Right lobe of liver (tissue), 6 donors: ENCODE measurements at regions not wholly inside any gene's neighbourhood (a gene's known extent, or its start where the extent isn't known, plus 50 kb on each side); places are given as distances from the start of the nearest gene placed in this dataset.

Source experiments
- ATAC-seq, 4 donors: fragments of 200-7000 bp; cut with Tn5 transposase; one replicate each; pipeline ENCODE4 v1.9.1; 2020; ENCODE audit warnings: mild to moderate bottlenecking in 4 of 4, moderate library complexity in 4 of 4
- DNase-seq, 3 donors: peaks; one replicate each; pipeline ENCODE4 v3.0.0-alpha.2; 2020
- H3K27ac ChIP-seq, 3 donors: fragments of 200-600 bp; one replicate each; pipeline ENCODE4 v1.8.0; 2022
- H3K27me3 ChIP-seq, 2 donors: fragments of 200-600 bp; one replicate each; pipeline ENCODE4 v1.8.0; 2022
- H3K36me3 ChIP-seq, 4 donors: fragments of 200-600 bp; sonication (generic) in 1 of 4; one replicate each; pipeline versions ENCODE4 v1.5.1 to v1.8.0; 2017 to 2022; ENCODE audit warnings: control low read depth in 1 of 4
- H3K4me1 ChIP-seq, 4 donors: fragments of 200-600 bp; sonication (generic) in 1 of 4; one replicate each; pipeline versions ENCODE4 v1.5.1 to v1.8.0; 2017 to 2022; ENCODE audit warnings: control low read depth in 1 of 4
- H3K4me3 ChIP-seq, 3 donors: fragments of 200-600 bp; one replicate each; pipeline ENCODE4 v1.8.0; 2022
- H3K9me3 ChIP-seq, 4 donors: fragments of 200-600 bp; sonication (generic) in 1 of 4; one replicate each; pipeline versions ENCODE4 v1.5.1 to v1.8.0; 2017 to 2022; ENCODE audit warnings: control low read depth in 1 of 4
- POLR2A ChIP-seq: fragments of 450-650 bp; IDR thresholded peaks from one replicate; pipeline ENCODE4 v1.6.1; 2017; ENCODE audit warnings: antibody characterized with exemption, mild to moderate bottlenecking
- WGBS: methylation state at CpG from one replicate; pipeline ENCODE4 v1.1.6; 2018; ENCODE audit warnings: low coverage, low lambda C conversion rate; ENCODE audit not compliant: insufficient coverage; ENCODE audit errors: missing lambda C conversion rate; 5-methylcytosine and 5-hydroxymethylcytosine counted together
- intact Hi-C, 2 donors: fragments of 100-400 bp; cut with DNase I; formaldehyde crosslinking; loops; one replicate each; pipeline versions ENCODE4 v1.11.2 to v1.14.1; 2022
- TF ChIP-seq, protein P1 (sequence below), 4 donors: fragments of 200-600 bp in 3 of 4; fragments of 450-650 bp in 1 of 4; IDR thresholded peaks; one replicate each; pipeline versions ENCODE4 v1.5.1 to v1.8.0; 2016 to 2022; ENCODE audit warnings: antibody characterized with exemption in 4 of 4, mild to moderate bottlenecking in 2 of 4
- donor health status: DM: no; HTN: yes; CAD: no.
- donor health status: DM: no; HTN: no; CAD: no.
- donor health status: DM: no; HTN: no; CAD: no.
- donor health status: DM: no; HTN: yes; CAD: no.
- donor health status: DM: no; HTN: yes; CAD: no.

DNA sequence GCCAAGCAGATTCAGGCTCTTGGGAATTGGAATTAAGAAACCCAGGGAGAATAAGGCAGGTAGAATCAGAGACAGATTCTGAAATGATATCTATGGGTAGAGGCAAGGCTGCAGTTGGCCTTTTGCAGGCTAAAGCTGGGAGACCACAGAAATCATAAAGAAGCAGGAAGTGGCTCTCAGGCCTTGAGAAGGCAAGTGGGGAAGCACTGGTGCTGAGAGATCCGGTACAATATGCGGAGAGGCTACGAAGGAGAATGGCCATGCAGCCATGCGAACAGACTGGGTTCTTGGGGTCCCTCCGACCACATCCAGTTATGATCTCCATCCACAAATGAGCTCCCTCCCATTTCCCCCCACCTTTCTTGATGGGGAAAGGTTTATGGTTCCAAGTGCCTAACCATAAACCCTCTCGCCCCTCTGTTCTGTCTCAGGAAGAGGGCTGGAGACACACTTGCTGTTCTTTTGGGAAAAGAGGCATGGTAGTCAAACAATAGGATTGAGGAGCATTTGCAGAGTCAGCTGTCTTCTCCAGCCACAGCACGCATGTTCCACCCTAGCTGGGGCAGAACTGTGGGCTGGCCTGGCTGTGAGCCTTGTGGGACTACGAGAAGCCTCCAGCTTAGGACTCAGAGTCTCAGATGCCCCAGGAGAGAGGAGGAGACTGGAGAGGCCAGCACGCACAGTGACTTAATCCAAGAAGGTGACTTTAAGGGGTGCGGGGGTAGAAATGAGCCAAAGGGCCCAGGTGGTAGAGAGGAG lies 99.6 kb downstream of the RPLP1 start:
- no peaks in the 10 kb centered on the region for H3K27me3 ChIP-seq
- intact Hi-C loops = no loop called here
- no peak for DNase-seq
- no peak overlapping the region for H3K4me3 ChIP-seq
- TF ChIP-seq, protein P1, sequence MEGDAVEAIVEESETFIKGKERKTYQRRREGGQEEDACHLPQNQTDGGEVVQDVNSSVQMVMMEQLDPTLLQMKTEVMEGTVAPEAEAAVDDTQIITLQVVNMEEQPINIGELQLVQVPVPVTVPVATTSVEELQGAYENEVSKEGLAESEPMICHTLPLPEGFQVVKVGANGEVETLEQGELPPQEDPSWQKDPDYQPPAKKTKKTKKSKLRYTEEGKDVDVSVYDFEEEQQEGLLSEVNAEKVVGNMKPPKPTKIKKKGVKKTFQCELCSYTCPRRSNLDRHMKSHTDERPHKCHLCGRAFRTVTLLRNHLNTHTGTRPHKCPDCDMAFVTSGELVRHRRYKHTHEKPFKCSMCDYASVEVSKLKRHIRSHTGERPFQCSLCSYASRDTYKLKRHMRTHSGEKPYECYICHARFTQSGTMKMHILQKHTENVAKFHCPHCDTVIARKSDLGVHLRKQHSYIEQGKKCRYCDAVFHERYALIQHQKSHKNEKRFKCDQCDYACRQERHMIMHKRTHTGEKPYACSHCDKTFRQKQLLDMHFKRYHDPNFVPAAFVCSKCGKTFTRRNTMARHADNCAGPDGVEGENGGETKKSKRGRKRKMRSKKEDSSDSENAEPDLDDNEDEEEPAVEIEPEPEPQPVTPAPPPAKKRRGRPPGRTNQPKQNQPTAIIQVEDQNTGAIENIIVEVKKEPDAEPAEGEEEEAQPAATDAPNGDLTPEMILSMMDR (IDR thresholded peaks at IDR 0.05) = no peak
- TF ChIP-seq POLR2A = no peak
- H3K27ac ChIP-seq = no peak overlapping the region
- no peaks in the 10 kb centered on the region for H3K36me3 ChIP-seq
- peaks cover 0 to 47% (median 7%) of the 10 kb centered on the region in 4 donors for H3K4me1 ChIP-seq
- WGBS = 90% methylated on average over 3 of the region's 10 CpGs
- H3K9me3 ChIP-seq = no peaks in the 10 kb centered on the region
- no peak for ATAC-seq

DNA sequence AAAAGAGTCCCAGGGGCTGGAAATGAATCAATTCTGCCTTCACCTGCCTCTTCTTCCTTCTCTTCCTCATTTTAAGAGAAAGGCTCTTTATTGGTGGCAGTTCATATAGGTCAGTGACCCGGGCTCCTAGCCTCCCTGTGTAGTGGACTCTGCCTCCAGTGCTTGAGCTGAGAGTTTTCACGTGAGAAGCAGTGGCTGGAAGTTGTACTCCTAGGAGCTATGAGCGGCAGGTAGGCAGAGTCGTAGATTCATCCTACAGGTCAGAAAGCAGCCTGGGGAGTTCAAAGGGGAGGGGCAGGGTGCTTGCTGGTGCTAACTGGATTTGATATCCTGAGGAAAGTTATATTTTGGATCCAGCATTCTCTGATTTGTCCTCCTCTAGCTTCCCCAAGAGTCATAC lies 101.1 kb downstream of the RPLP1 start:
- Histone ChIP-seq H3K27me3 (no peaks in the 10 kb centered on the region), H3K9me3 (no peaks in the 10 kb centered on the region), H3K36me3 (no peaks in the 10 kb centered on the region), H3K27ac (peak overlapping the region in 1 of 3 donors; percentile 70), H3K4me1 (peaks cover 0 to 51% (median 13%) of the 10 kb centered on the region in 4 donors), H3K4me3 (no peak overlapping the region)
- DNase-seq (no peak), ATAC-seq (peak; percentile 15 to 42 (median 28))
- intact Hi-C loops = no loop called here
- TF ChIP-seq, protein P1 (IDR thresholded peaks at IDR 0.05) = no peak
- TF ChIP-seq POLR2A = no peak
- 27% methylated on average over 4 of the region's 4 CpGs for WGBS

DNA sequence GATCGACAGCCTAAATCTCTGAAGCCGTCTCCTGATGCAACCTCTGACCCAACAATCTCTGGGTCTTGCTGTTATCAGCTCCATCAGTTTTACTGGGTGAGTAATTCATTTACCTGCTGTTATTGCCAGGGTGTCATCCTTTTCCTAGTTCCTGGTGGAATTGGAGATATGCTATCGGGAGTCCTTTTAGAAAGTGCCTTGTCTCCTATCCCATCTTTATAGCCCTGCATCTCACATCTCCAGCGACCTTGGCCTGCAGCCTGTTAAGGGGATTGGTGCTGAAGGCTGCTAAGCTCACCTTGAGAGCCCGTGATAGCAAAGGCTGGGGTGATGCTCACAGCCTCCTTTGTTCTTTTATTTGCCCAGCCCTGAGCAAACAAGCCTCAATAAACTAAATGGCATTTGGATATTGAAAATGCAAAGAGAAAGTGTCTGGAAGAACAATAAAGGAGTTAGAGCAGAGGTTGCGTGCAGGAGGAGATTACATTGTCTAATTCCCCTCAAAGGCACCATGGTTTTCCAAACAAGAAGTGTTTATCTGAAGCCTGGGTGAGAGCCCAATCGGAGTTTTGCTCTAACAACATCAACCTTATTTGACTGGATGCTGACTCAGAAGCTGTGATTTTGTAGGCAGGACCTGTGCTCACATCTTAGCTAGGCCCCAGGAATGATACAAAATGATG lies 101.8 kb downstream of the RPLP1 start:
- 27% methylated on average over 7 of the region's 7 CpGs for WGBS
- H3K9me3 ChIP-seq = no peaks in the 10 kb centered on the region
- DNase-seq = no peak
- H3K27me3 ChIP-seq = no peaks in the 10 kb centered on the region
- H3K4me3 ChIP-seq = no peak overlapping the region
- peak in 3 of 4 donors; percentile 4 to 49 (median 34) for ATAC-seq
- peaks cover 0 to 58% (median 15%) of the 10 kb centered on the region in 4 donors for H3K4me1 ChIP-seq
- TF ChIP-seq POLR2A = no peak
- TF ChIP-seq, protein P1 (IDR thresholded peaks at IDR 0.05) = no peak
- no peaks in the 10 kb centered on the region for H3K36me3 ChIP-seq
- peak overlapping the region in 1 of 3 donors; percentile 70 for H3K27ac ChIP-seq
- intact Hi-C loops = no loop called here

DNA sequence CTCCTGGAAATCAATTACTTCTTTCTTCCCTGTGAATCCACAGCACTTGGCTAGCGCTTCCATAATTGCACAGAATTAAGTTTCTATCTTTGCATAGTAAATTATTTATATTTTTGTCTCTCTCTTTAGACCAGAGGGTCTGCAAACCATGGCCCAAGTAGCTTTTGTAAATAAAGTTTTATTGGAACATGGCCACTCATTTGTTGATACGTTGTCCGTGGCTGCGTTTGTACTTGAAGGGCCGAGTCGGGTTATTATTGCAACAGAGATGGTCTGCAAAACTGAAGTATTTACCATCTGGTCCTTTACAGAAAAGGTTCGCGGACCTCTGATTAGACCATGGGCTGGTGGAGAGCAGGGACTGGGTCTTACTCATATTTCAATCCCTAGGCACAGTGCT lies 102.5 kb downstream of the RPLP1 start:
- Histone ChIP-seq H3K36me3 (no peaks in the 10 kb centered on the region), H3K27ac (peak overlapping the region in 1 of 3 donors; percentile 91), H3K9me3 (no peaks in the 10 kb centered on the region), H3K4me1 (peaks cover 0 to 64% (median 19%) of the 10 kb centered on the region in 4 donors), H3K4me3 (no peak overlapping the region), H3K27me3 (no peaks in the 10 kb centered on the region)
- WGBS = 60% methylated on average over 8 of the region's 8 CpGs
- TF ChIP-seq, protein P1 (IDR thresholded peaks at IDR 0.05) = no peak
- no peak for TF ChIP-seq POLR2A
- DNase-seq (no peak), ATAC-seq (no peak)
- intact Hi-C loops = no loop called here
